Kasumi-1 (cell line): ENCODE measurements at regions not wholly inside any gene's neighbourhood (a gene's known extent, or its start where the extent isn't known, plus 50 kb on each side); places are given as distances from the start of the nearest gene placed in this dataset.
"Not testable (repeated sequence)": the region's sequence is repeated elsewhere in the genome, so short reads cannot be mapped to it uniquely, and the experiment has no call there.

Experiments
- DNase-seq, 2 experiments: peaks; one replicate each; lab custom pipeline; 2025; lab: John Stamatoyannopoulos, UW

- no peak for DNase-seq
Measured at GRCh38 chr7:29619111-29619510, 55.5 kb downstream of the PRR15 start.

- DNase-seq = no peak
Measured at GRCh38 chr7:29619848-29620555, 56.4 kb downstream of the PRR15 start.

- no peak for DNase-seq
Measured at GRCh38 chr7:29620556-29620930, 56.9 kb downstream of the PRR15 start.

- no peak for DNase-seq
Measured at GRCh38 chr7:29622335-29623265, 59.0 kb downstream of the PRR15 start.

- no peak for DNase-seq
Measured at GRCh38 chr7:29623973-29624372, 60.3 kb downstream of the PRR15 start.

GRCh38 chr7:29626730-29627129 lies 63.1 kb downstream of the PRR15 start:
- no peak for DNase-seq

GRCh38 chr7:29627631-29628030 lies 64.0 kb downstream of the PRR15 start:
- no peak for DNase-seq

GRCh38 chr7:29629507-29629906 lies 65.9 kb downstream of the PRR15 start:
- DNase-seq = no peak

GRCh38 chr7:29635067-29636008 lies 71.7 kb downstream of the PRR15 start:
- DNase-seq = peak; percentile 80 to 91

GRCh38 chr7:29636009-29636351 lies 72.3 kb downstream of the PRR15 start:
- no peak for DNase-seq

- DNase-seq = no peak
Measured at GRCh38 chr7:29637374-29637773, 73.7 kb downstream of the PRR15 start.

- DNase-seq = not testable (repeated sequence)
Measured at GRCh38 chr7:29638841-29639240, 75.2 kb downstream of the PRR15 start.

- no peak for DNase-seq
Measured at GRCh38 chr7:29639386-29639785, 75.8 kb downstream of the PRR15 start.

GRCh38 chr7:29639886-29640595 lies 76.4 kb downstream of the PRR15 start:
- DNase-seq = no peak

GRCh38 chr7:29641651-29642050 lies 78.0 kb downstream of the PRR15 start:
- no peak for DNase-seq

GRCh38 chr7:29642494-29643155 lies 79.0 kb downstream of the PRR15 start:
- no peak for DNase-seq

GRCh38 chr7:29646116-29646515 lies 82.5 kb downstream of the PRR15 start:
- DNase-seq = not testable (repeated sequence)

GRCh38 chr7:29647020-29647654 lies 83.5 kb downstream of the PRR15 start:
- DNase-seq = no peak

GRCh38 chr7:29647691-29648210 lies 84.1 kb downstream of the PRR15 start:
- DNase-seq = not testable (repeated sequence)

GRCh38 chr7:29649028-29649716 lies 85.5 kb downstream of the PRR15 start:
- DNase-seq = no peak
